ENCODE measurements at regions not wholly inside any gene's neighbourhood (a gene's known extent, or its start where the extent isn't known, plus 50 kb on each side); places are given as distances from the start of the nearest gene placed in this dataset.
"Not testable (repeated sequence)": the region's sequence is repeated elsewhere in the genome, so short reads cannot be mapped to it uniquely, and the experiment has no call there.

GRCh38 chr2:17460371-17461086, 57.7 kb downstream of the RAD51AP2 start:
- DNase-seq (ENCODE audit: low spot score), result no peak

- DNase-seq (ENCODE audit: low spot score), result no peak
Observed at GRCh38 chr2:17455343-17455742, 62.9 kb downstream of the RAD51AP2 start.

DNA sequence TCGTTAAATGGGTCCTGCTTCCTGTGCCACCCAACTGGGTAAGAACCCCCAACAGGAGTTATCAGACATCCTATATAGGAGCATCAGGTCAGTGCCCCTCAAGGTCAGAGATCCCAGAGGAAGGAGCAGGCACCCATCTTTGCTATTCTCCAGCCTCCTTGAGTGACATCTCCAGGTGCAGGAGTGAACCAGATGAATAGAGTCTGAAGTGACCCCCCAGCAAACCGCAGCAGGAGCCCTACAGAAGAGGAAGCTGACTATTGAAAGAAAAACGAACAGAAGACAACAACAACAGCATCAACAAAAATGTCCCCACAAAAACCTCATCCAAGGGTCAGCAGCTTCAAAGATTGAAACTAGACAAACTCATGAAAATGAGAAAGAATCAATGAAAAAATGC, 72.0 kb downstream of the RAD51AP2 start:
- not testable (repeated sequence) for DNase-seq (ENCODE audit: low spot score)

GRCh38 chr2:17445744-17446143, 72.5 kb downstream of the RAD51AP2 start:
- no peak for DNase-seq (ENCODE audit: low spot score)

DNA sequence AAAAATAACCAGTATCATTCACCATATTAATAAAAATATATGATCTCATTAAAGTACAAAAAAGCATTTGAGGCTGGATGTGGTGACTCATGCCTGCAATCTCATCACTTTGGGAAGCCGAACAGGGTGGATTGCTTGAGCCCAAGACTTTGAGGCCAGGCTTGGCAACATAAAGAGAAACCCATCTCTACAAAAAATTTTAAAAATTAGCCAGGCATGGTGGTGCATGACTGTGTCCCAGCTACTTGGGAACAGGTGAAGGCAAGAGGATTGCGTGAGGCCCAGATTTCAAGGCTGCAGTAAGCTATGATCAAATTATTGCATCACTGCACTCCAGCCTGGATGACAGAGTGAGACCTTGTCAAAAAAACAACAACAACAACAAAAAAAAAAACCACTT, 75.9 kb downstream of the RAD51AP2 start:
- no peak for DNase-seq (ENCODE audit: low spot score)

DNA sequence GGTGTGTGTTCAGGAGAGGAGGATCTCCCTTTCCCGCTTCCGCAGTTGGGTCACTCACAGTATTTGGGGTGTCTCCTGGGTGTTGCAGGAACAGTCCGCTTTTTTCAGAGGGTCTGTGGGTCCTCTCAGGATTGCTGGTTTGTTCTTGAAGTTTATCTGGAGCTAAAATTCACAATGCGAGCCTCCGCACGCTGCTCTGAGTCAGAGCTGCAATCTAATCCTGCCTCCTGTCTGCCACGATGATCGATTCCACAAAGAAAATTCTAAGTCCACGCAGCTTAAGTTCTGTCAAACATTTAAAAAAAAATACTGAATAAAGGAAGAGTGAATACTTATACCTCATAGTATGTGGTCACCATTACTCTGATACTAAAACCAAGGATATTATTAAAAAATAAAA, 76.5 kb downstream of the RAD51AP2 start:
- DNase-seq (ENCODE audit: low spot score), result no peak

DNA sequence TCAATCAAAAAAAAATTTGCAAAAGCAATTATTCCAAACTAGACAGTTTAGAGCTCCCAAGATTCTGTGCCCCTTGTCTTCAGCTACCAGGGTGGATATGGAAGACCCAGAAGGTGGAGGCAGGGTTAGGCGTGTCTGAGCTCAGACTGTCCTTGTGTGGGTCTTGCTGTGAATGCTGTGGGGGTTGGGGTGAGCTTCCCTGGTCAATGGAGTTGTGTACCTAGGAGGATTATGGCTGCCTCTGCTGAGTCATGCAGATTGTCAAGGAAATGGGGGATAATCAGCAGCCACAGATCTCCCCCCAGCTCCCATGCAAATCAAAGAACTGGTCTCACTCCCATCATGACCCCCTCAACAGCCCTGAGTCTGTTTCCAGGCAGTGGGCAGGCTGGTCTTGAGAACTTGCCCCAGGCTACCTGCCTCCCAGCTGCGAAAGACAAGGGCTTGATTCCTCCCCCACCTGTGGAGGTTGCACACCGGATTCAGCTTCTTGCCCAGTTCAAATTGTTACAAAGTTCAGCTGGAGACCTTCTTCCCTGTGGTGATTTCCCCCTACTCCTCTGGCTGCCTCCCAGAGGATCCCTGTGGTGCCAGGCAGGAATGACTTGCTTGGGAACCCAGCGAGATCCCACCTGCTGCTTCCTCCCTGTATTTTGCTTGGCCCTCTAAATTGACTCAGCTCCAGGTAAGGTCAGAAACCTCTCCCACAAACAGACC, 77.0 kb downstream of the RAD51AP2 start:
- DNase-seq (ENCODE audit: low spot score), result no peak

DNA sequence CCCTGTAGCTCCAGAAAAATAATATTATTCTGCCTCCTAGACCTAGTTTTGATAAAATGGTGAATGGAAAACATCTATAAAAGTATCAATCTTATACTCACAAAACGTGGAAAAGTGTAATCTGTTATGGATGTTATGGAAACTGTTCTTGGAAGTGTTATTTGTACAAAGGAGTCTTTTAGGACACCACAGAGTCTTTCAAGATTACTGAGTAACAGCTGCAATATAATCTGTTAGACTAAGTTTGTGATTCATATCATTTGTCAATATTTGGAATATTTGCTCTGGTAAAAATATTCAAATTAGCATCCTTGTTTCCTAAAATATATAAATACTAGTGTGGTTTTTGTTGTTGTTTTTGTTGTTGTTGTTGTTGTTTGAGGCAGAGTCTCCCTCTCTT, 87.9 kb downstream of the RAD51AP2 start:
- no peak for DNase-seq (ENCODE audit: low spot score)

DNA sequence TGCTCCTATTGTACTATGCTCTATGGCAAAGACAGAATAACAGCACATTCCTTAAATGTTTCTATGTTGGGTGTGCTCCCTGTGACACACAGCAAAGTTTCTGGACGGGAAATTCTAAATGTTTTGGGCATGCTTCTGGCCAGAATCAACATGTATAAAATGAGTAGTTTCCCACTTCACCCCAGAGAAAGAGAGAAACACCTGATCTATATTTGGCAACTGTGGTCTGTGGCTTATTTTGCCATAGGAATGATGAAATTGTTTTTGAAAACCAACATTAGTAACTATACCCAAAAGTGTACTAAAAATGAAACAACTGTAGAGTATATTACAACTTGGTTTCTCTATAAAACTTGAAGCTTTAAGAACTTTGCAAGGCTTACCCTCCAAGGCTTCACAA, 89.1 kb downstream of the RAD51AP2 start:
- DNase-seq (ENCODE audit: low spot score), result no peak

GRCh38 chr2:17427401-17427800, 90.8 kb downstream of the RAD51AP2 start:
- no peak for DNase-seq (ENCODE audit: low spot score)

DNA sequence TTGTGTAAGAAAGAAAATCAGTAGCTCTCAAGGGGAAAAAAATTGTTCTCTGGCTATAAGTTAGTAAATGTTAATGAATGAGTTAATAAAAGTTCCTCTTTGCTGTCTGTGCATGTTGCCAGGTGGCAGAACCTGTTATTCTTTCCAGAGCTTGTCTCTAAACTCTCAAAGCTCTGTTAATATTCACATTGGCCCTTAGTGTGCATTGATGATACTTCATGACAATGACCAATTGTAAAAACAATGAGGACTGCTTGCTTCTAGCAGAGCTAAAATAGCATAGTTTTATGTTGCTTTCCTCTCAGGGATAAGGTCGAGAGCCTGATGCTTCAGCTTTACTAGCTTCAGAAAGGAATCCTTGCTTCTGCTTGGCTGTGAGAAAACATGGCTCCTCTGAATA, 91.5 kb downstream of the RAD51AP2 start:
- DNase-seq (ENCODE audit: low spot score), result no peak

DNA sequence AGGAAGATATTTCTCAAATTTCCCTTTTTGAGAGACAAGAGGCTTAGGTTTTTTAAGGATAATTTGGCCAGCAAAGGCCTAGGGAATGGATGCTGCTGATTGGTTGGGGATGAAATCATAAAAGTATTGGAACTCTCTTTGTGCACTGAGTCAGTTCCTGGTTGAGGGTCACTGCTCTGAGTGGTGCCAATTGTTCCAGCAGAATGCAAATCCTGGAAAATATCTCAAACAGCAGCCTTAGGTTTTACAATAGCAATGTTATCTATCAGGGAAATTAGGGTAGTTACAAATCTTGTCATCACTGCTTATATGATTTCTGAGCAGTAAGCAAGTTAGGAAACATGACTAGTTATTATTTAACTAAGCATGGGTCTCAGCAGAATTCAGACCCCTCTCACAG, 96.2 kb downstream of the RAD51AP2 start:
- no peak for DNase-seq (ENCODE audit: low spot score)

DNA sequence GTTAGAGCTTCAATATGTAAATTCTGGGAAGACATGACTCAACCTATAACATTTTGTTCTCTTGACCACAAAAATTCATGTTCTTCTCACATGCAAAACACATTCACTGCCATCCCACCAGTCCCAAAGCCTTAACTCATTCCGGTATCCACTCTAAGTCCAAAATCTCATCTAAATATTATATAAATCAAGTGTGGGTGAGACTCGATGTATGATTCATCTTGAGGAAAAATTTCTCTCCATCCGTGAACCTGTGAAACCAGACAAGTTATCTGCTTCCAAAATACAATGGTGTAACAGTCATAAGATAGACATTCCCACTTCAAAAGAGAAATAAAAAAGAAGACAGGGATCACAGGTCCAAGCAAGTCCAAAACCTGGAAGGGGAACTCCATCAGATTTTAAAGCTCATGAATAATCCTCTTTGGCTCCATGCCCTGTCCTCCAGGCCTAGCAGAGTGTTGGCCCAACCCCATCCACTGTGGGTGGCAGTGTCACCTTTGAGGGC, 101.3 kb downstream of the RAD51AP2 start:
- no peak for DNase-seq (ENCODE audit: low spot score)

DNA sequence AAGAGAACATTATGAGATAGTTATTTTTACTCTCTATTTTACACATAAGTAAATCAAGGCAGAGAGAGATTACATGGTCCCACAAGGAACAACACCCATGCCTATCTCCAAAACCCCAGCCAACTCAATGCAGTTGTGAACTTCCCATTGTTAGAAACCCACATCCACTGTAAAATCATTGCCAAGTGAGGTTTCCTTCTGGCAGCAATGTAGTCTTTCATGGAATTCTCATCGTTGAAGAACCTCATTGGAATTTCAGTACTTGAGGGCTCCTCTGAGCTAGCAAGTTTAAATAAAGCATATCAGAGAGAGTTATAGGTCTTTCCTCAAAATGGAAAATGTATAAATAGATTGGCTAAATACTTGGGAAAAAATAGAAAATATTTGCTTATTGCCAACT, 105.2 kb downstream of the RAD51AP2 start:
- DNase-seq (ENCODE audit: low spot score), result no peak

- no peak for DNase-seq (ENCODE audit: low spot score)
Observed at GRCh38 chr2:17401096-17401495, 117.1 kb downstream of the RAD51AP2 start.

- DNase-seq (ENCODE audit: low spot score), result no peak
Observed at GRCh38 chr2:17398770-17399169, 119.5 kb downstream of the RAD51AP2 start.

GRCh38 chr2:17388798-17389197, 129.4 kb downstream of the RAD51AP2 start:
- DNase-seq (ENCODE audit: low spot score), result no peak

- no peak for DNase-seq (ENCODE audit: low spot score)
Observed at GRCh38 chr2:17387591-17387990, 130.6 kb downstream of the RAD51AP2 start.

- no peak for DNase-seq (ENCODE audit: low spot score)
Observed at GRCh38 chr2:17386771-17387170, 131.5 kb downstream of the RAD51AP2 start.

DNA sequence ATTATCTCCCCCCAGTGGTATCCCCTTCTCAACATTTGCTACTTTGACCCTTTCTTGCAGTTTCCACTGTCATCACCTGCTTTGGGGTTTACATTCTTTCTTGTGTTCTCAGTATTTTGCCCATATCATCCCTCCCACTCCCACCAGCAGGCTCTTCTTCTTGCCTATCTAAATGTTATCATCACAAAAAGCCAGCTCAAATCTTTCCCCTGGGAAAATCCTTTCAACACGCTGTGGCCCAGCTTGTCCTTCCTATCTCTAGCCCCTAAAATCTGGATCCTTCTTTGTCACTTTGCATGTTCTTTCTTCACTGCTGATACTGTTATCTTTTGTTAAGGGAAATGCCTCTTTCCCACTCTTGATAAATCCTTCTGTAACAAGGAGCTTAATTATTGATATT, 138.2 kb downstream of the RAD51AP2 start:
- DNase-seq (ENCODE audit: low spot score), result no peak

DNA sequence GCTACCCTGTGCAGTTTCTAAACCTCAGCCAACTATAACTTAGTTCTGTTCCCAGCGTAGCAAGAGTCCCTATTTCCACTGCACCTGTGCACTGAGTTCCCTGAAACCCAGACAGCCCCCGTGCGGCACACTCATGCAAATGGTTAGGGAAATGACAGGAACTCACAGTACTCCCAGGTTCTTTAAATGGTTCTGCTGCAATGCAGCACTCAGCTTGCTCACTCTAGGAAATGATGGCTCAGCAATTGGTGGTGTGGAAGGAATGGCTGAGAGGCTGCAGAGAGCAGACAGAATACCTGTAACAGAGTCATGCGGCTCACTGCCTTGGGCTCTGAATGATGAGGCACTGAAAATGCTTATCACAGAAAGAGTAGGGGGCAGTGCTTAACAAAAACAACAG, 143.0 kb downstream of the RAD51AP2 start:
- no peak for DNase-seq (ENCODE audit: low spot score)

DNA sequence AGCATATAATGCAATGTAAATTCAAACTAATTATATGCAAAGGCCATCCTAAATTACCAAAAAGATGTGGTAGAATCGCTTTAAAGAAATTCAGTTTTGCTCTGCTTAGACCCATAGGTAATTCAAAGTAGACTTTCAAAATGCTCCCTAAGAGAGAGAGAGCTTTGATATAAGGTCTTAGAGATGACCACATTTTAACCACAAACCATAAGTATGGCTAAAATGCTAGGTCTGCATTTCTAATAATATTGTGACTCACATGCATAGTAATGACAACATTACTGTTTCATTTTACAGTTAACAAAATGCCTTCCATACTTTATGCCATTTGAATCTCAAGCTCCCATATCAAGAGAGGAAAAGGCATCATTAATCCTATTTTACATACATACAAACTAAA, 144.5 kb downstream of the RAD51AP2 start:
- no peak for DNase-seq (ENCODE audit: low spot score)

- no peak for DNase-seq (ENCODE audit: low spot score)
Observed at GRCh38 chr2:17373041-17373440, 145.2 kb downstream of the RAD51AP2 start.

GRCh38 chr2:17363846-17364245, 154.4 kb downstream of the RAD51AP2 start:
- DNase-seq (ENCODE audit: low spot score), result no peak
